DOHH2 (cell line): ENCODE measurements at regions not wholly inside any gene's neighbourhood (a gene's known extent, or its start where the extent isn't known, plus 50 kb on each side); places are given as distances from the start of the nearest gene placed in this dataset.
"Not testable (repeated sequence)": the region's sequence is repeated elsewhere in the genome, so short reads cannot be mapped to it uniquely, and the experiment has no call there.

Source experiments
- H3F3A ChIP-seq: fragments of 200-600 bp; sonication (generic), shearing (Covaris generic); 2 replicates; pipeline ENCODE4 v1.6.0; 2016; ENCODE audit warnings: antibody characterized with exemption, mild to moderate bottlenecking; ENCODE audit not compliant: control insufficient read depth, insufficient read depth
- H3K27ac ChIP-seq: fragments of 200-600 bp; sonication (generic); 2 replicates; pipeline ENCODE4 v1.5.1; 2014; ENCODE audit warnings: low read depth, mild to moderate bottlenecking, low read length, moderate library complexity
- H3K27me3 ChIP-seq: fragments of 200-600 bp; sonication (generic); 2 replicates; pipeline ENCODE4 v1.6.1; 2014; ENCODE audit warnings: mild to moderate bottlenecking, low read length, mixed read lengths; ENCODE audit not compliant: control insufficient read depth
- H3K36me3 ChIP-seq: fragments of 200-600 bp; sonication (generic); 2 replicates; pipeline ENCODE4 v1.6.1; 2014; ENCODE audit warnings: mild to moderate bottlenecking, low read length, moderate library complexity, mixed read lengths; ENCODE audit not compliant: control insufficient read depth
- H3K4me1 ChIP-seq: fragments of 200-600 bp; sonication (generic); 2 replicates; pipeline ENCODE4 v1.6.1; 2014; ENCODE audit warnings: mild to moderate bottlenecking, low read length, mixed read lengths; ENCODE audit not compliant: control insufficient read depth
- H3K4me2 ChIP-seq: fragments of 200-600 bp; sonication (generic); 2 replicates; pipeline ENCODE4 v1.6.0; 2014; ENCODE audit warnings: mild to moderate bottlenecking, low read length, moderate library complexity
- H3K4me3 ChIP-seq: fragments of 200-600 bp; sonication (generic); 2 replicates; pipeline ENCODE4 v1.5.1; 2014; ENCODE audit warnings: mild to moderate bottlenecking, low read length, mixed read lengths
- H3K79me2 ChIP-seq: fragments of 200-600 bp; sonication (generic); 2 replicates; pipeline ENCODE4 v1.6.1; 2014; ENCODE audit warnings: mild to moderate bottlenecking, low read length, mixed read lengths; ENCODE audit not compliant: control insufficient read depth
- H3K9me2 ChIP-seq: fragments of 200-600 bp; sonication (generic); replicated peaks from 2 replicates; pipeline ENCODE4 v1.6.1; 2014; ENCODE audit warnings: mild to moderate bottlenecking, low read length, mixed read lengths; ENCODE audit not compliant: control insufficient read depth
- H3K9me3 ChIP-seq: fragments of 200-600 bp; sonication (generic); 2 replicates; pipeline ENCODE4 v1.6.1; 2014; ENCODE audit warnings: antibody characterized with exemption, low read length, mixed read lengths; ENCODE audit not compliant: control insufficient read depth, insufficient read depth
- H4K20me1 ChIP-seq: fragments of 200-600 bp; sonication (generic); 2 replicates; pipeline ENCODE4 v1.6.0; 2014; ENCODE audit warnings: low read depth, mild to moderate bottlenecking, antibody characterized with exemption, low read length, moderate library complexity; ENCODE audit not compliant: control insufficient read depth, insufficient read depth
- EZH2phosphoT487 ChIP-seq: fragments of 200-600 bp; sonication (generic); IDR thresholded peaks from 2 replicates; pipeline ENCODE4 v1.6.1; 2017; ENCODE audit warnings: borderline replicate concordance, mild to moderate bottlenecking, antibody characterized with exemption, low read length, moderate library complexity, mixed read lengths
- TF ChIP-seq, protein P1 (sequence below): fragments of 200-600 bp; sonication (generic); IDR thresholded peaks from one replicate; pipeline ENCODE4 v1.5.1; 2014; ENCODE audit warnings: antibody characterized with exemption, mild to moderate bottlenecking, low read depth, low read length; ENCODE audit not compliant: poor library complexity, severe bottlenecking

DNA sequence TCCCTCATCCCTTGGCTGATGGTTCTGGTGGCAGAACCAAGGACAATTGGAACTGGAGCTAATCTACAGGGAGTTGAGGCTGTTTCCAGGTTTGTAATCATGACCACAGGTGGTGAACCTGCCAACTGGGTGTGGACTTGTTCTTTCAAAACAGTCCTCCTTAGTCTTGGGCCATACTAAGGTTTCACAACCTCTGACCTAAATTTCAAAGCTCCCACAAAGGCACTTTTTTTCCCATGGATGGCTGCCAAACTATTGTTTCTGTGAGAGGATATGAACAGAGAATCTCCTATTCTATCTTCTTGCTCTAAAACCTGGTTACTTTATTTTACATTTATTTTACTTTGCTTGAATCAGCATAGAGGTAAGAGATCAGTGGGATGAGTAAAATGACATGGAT lies 106.5 kb upstream of the IZUMO3 start:
- Histone ChIP-seq H3K36me3 (no peaks in the 10 kb centered on the region), H3K27ac (no peak overlapping the region), H3K27me3 (no peaks in the 10 kb centered on the region), H3K9me3 (peaks cover 11% of the 10 kb centered on the region; the same call in 1 of the 2 replicates), H4K20me1 (no peaks in the 10 kb centered on the region), H3K4me1 (no peaks in the 10 kb centered on the region), H3F3A (no peaks in the 10 kb centered on the region), H3K4me2 (no peak overlapping the region), H3K79me2 (no peaks in the 10 kb centered on the region), H3K9me2 (no peaks in the 10 kb centered on the region), H3K4me3 (no peak overlapping the region)
- TF ChIP-seq, protein P1, sequence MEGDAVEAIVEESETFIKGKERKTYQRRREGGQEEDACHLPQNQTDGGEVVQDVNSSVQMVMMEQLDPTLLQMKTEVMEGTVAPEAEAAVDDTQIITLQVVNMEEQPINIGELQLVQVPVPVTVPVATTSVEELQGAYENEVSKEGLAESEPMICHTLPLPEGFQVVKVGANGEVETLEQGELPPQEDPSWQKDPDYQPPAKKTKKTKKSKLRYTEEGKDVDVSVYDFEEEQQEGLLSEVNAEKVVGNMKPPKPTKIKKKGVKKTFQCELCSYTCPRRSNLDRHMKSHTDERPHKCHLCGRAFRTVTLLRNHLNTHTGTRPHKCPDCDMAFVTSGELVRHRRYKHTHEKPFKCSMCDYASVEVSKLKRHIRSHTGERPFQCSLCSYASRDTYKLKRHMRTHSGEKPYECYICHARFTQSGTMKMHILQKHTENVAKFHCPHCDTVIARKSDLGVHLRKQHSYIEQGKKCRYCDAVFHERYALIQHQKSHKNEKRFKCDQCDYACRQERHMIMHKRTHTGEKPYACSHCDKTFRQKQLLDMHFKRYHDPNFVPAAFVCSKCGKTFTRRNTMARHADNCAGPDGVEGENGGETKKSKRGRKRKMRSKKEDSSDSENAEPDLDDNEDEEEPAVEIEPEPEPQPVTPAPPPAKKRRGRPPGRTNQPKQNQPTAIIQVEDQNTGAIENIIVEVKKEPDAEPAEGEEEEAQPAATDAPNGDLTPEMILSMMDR: no peak
- TF ChIP-seq EZH2phosphoT487: no peak

DNA sequence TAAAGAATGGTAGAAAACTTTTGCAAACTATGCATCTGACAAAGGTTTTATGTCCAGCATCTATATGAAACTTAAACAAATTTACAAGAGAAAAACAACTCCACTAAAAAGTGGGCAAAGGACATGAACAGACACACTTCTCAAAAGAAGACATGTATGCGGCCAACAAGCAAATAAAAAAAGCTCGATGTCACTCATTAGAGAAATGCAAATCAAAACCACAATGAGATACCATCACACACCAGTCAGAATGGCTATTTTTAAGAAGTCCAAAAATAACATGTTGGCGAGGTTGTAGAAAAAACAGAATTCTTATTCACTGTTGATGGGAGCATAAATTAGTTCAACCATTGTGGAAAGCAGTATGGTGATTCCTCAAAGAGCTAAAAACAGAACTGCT lies 83.1 kb upstream of the IZUMO3 start:
- not testable (repeated sequence) for H4K20me1 ChIP-seq, H3K4me2 ChIP-seq, H3K4me3 ChIP-seq

GRCh38 chr9:24625097-24625496 lies 79.4 kb upstream of the IZUMO3 start:
- no peaks in the 10 kb centered on the region for H3K79me2 ChIP-seq
- no peaks in the 10 kb centered on the region for H4K20me1 ChIP-seq
- H3K4me2 ChIP-seq: no peak overlapping the region
- no peak for TF ChIP-seq EZH2phosphoT487
- TF ChIP-seq, protein P1: no peak
- no peaks in the 10 kb centered on the region for H3F3A ChIP-seq
- no peaks in the 10 kb centered on the region for H3K9me3 ChIP-seq
- no peaks in the 10 kb centered on the region for H3K36me3 ChIP-seq
- no peaks in the 10 kb centered on the region for H3K4me1 ChIP-seq
- H3K4me3 ChIP-seq: no peak overlapping the region
- H3K27ac ChIP-seq: no peak overlapping the region
- no peaks in the 10 kb centered on the region for H3K9me2 ChIP-seq
- no peaks in the 10 kb centered on the region for H3K27me3 ChIP-seq

More for the DNA sequence above, 83.1 kb upstream of the IZUMO3 start:
- H3K9me2 ChIP-seq, H3F3A ChIP-seq, H3K27ac ChIP-seq, H3K4me1 ChIP-seq, H3K36me3 ChIP-seq, H3K27me3 ChIP-seq, H3K79me2 ChIP-seq, H3K9me3 ChIP-seq: not testable (repeated sequence)

GRCh38 chr9:24624481-24624880 lies 78.8 kb upstream of the IZUMO3 start:
- no peaks in the 10 kb centered on the region for H3K9me3 ChIP-seq
- no peaks in the 10 kb centered on the region for H3K27me3 ChIP-seq
- no peak for TF ChIP-seq EZH2phosphoT487
- TF ChIP-seq, protein P1: no peak
- no peaks in the 10 kb centered on the region for H3K79me2 ChIP-seq
- no peak overlapping the region for H3K4me3 ChIP-seq
- no peaks in the 10 kb centered on the region for H3K9me2 ChIP-seq
- H3K4me1 ChIP-seq: no peaks in the 10 kb centered on the region
- H4K20me1 ChIP-seq: no peaks in the 10 kb centered on the region
- H3F3A ChIP-seq: no peaks in the 10 kb centered on the region
- H3K4me2 ChIP-seq: no peak overlapping the region
- no peaks in the 10 kb centered on the region for H3K36me3 ChIP-seq
- no peak overlapping the region for H3K27ac ChIP-seq
